ENCODE measurements at regions not wholly inside any gene's neighbourhood (a gene's known extent, or its start where the extent isn't known, plus 50 kb on each side); places are given as distances from the start of the nearest gene placed in this dataset.
"Not testable (repeated sequence)": the region's sequence is repeated elsewhere in the genome, so short reads cannot be mapped to it uniquely, and the experiment has no call there.

GRCh38 chr6:165770397-165771082 lies 107.5 kb upstream of the PDE10A start:
- DNase-seq: no peak

- no peak for DNase-seq
Measured at GRCh38 chr6:165769884-165770283, 106.8 kb upstream of the PDE10A start.

- DNase-seq: no peak
Measured at GRCh38 chr6:165769401-165769800, 106.4 kb upstream of the PDE10A start.

GRCh38 chr6:165768961-165769360 lies 105.9 kb upstream of the PDE10A start:
- DNase-seq: no peak

- no peak for DNase-seq
Measured at GRCh38 chr6:165767228-165767627, 104.2 kb upstream of the PDE10A start.

DNA sequence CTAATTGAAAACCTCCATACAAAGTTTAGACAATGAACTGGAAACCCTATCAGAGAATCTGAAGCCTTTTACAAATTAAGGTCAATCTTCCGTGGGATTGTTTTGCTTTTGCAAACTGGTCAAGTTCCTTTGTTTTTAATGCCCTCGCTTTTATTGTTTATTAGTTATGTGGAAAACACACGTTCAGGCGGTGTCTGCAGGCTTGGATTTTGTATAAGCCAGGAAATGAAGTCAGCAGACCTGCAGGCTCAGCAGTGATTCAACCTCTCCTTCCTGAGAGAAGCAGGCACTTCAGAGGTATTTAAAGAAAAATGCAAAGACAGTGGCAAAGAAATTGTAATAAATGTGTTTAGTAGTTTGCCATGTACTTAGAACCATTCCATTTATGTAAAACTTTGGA lies 103.4 kb upstream of the PDE10A start:
- DNase-seq: no peak

GRCh38 chr6:165766026-165766425 lies 103.0 kb upstream of the PDE10A start:
- DNase-seq: no peak

DNA sequence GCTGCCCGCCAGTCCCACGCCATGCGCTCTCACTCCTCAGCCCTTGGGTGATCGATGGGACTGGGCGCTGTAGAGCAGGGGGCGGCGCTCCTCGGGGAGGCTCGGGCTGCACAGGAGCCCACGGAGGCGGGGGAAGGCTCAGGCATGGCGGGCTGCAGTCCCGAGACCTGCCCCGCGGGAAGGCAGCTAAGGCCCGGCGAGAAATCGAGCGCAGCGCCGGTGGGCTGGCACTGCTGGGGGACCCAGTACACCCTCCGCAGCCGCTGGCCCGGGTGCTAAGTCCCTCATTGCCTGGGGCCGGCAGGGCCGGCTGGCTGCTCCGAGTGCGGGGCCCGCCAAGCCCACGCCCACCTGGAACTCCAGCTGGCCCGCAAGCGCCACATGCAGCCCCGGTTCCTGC lies 102.2 kb upstream of the PDE10A start:
- DNase-seq: not testable (repeated sequence)

DNA sequence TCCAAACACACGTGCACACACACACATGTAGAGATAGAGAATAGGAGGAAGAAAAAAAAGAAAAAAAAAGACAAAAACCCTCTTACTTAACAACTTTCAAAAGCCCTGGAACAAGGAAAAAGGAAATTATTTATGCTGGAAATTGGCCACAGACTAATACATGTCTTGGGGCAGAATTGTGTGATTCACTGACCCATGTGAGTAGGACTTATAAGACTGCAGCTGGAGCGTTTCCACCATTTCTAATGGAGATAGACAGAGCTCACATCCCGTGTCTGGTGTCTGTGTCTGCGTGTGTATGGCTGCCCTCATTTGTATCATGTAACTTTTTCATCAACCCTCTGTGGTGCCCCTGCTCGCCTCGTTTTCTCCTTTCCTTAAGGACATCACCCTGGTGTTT lies 99.8 kb upstream of the PDE10A start:
- DNase-seq: no peak

- no peak for DNase-seq
Measured at GRCh38 chr6:165762125-165762524, 99.1 kb upstream of the PDE10A start.

DNA sequence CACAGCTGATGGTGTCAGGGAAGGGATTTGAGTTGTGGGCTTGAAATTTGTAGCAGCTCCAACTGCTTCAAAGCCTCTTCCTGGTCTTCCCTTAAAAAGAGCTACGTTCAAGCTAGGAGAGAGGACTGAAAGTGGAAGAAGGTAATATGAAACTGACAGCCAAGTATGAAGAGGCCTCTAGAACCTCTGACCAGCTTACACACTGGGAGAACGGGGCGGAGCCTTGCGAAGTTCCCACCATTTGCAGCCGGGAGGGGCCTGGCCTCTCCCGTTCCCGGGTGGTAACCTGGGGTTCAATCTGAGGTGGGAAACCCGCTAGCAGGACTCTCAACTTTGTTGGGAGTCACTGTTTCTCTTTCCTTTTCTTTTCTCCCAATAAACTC lies 97.8 kb upstream of the PDE10A start:
- no peak for DNase-seq

GRCh38 chr6:165760126-165760802 lies 97.2 kb upstream of the PDE10A start:
- no peak for DNase-seq

DNA sequence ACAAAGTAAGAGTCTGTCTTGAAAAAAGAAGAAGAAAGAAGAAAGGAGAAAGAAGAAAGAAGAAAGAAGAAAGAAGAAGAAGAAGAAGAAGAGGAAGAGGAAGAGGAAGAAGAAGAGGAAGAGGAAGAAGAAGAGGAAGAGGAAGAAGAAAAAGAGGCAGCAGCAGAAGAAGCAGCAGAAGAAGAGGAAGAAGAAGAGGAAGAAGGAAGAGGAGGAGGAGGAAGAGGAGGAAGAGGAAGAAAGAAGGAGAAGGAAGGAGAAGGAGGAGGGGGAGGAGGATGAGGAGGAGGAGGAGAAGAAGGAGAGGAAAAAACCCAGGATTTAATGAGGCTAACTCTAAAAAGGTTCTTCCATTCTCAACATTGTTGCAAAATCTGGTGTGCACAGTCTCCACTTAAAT lies 95.4 kb upstream of the PDE10A start:
- no peak for DNase-seq

DNA sequence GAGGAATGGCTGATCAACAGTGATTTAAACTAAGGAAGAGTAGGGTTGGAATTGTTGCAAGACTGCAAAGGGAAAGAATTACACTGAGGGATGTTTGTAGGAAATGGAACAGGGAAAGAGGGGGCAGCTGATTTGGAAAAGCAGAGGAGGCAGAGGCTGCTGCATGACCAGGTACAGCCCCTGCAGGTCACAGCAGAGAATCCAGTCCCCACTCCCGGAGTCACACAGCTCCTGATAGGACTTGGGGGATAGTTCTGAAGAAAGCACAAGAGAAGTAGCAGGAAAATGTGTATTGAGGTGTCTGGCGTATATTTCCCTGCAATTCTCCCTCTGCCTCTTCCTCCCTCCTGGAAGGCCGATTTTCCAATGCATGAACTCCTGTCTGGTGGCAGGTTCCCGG lies 92.5 kb upstream of the PDE10A start:
- no peak for DNase-seq

DNA sequence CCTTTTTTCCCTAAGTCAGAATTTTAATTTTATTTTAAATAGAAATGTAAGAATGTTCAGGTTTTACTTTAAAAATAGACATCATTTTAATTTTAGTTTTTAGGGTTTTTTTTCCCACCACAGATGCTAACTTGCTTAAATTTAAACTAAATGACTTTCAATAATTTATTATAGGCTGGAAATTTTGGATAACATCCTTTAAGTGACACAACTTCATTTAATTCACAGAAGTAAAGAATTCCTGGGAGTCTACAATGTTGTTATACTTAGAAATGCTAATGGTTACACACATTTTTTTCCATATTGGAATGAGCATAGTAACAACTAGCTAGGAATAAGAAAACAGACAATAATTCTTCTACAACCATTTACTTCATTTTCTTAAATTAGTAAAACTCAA lies 90.5 kb upstream of the PDE10A start:
- DNase-seq: no peak

DNA sequence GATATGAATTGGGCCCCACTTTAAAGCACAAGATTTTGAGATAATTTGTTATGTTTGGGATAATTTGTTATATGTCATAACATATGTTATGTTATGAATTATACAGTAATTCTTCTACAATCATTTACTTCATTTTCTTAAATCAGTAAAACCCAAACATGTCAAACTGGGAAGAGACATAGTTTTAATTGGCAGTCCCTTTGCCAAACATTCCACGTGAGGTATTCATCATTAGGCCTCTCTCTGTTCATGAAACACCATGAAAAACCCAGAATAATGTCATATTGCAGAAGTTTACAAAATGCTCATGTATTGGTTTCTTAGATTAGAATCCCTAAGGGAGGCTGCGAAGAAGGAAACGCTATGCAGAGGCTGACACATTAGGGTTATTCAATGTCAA lies 89.4 kb upstream of the PDE10A start:
- no peak for DNase-seq

DNA sequence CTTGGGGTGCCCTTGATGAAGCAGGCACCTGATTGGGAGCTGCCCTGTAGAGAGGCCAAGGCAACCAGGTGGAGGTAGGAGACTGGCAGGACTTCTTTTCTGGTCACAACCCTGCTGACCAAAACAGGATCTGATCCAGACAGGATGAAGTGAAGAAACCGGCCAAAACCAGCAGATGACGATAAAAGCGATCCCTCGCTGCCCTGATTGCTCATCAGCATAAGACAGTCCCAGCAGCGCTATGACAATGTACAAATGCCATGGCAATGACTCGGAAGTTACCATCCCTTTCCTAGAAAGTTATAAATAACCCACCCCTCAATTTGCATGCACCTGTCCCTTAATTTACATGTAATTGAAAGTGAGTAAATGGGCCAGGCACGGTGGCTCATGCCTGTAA lies 88.4 kb upstream of the PDE10A start:
- no peak for DNase-seq

GRCh38 chr6:165749163-165749562 lies 86.1 kb upstream of the PDE10A start:
- DNase-seq: no peak

GRCh38 chr6:165748390-165748789 lies 85.3 kb upstream of the PDE10A start:
- DNase-seq: no peak

- DNase-seq: no peak
Measured at GRCh38 chr6:165747963-165748362, 84.9 kb upstream of the PDE10A start.

DNA sequence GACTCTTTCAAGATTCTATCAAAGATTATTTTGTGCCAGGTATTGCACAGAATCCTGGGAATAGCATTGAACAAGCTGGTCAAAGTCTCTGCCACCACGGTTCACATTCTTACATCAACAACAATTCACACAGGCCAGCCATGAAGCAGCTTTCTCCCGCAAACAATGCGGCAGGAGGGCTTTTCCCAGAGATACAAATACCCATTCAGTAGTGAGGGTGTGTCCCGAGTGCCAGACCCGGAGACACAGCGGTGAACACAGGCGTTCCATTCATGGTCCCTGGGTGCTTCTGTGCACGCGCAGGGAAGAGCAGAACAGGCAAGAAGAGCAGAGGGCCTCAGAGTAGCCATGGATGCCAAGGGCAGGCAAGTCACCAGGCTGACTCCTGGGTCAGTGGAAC lies 83.3 kb upstream of the PDE10A start:
- DNase-seq: no peak

GRCh38 chr6:165745492-165745891 lies 82.5 kb upstream of the PDE10A start:
- DNase-seq: no peak

GRCh38 chr6:165744555-165745228 lies 81.7 kb upstream of the PDE10A start:
- DNase-seq: no peak

DNA sequence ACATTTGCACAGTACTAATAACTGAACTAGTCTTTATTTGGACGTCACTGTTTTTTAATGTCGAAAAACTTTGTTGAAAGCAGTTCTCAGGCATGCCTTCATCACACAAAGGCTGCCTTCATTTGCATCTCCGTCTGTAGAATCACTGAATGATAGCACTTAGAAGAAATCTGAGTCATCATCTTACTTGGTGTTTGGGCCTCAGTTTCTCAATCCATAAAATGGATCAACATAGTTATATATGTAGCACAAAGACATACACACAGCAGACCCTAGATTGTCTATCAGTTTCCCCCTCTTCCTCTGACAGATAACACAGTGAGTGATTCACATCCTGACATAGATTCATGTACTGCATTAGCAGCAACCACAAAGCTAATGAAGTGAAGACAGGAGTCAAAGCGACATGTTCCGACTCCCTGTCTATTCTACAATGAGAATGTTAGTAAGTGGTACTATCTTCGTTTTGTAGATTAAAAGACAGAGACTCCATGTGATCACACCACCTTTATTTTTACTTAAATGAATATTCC lies 80.4 kb upstream of the PDE10A start:
- DNase-seq: no peak

Measured in DMS 273 treated with DMSO at 0.1 percent for 48 hours (cell line).